ENCODE measurements at regions not wholly inside any gene's neighbourhood (a gene's known extent, or its start where the extent isn't known, plus 50 kb on each side); places are given as distances from the start of the nearest gene placed in this dataset.
"Not testable (repeated sequence)": the region's sequence is repeated elsewhere in the genome, so short reads cannot be mapped to it uniquely, and the experiment has no call there.

DNA sequence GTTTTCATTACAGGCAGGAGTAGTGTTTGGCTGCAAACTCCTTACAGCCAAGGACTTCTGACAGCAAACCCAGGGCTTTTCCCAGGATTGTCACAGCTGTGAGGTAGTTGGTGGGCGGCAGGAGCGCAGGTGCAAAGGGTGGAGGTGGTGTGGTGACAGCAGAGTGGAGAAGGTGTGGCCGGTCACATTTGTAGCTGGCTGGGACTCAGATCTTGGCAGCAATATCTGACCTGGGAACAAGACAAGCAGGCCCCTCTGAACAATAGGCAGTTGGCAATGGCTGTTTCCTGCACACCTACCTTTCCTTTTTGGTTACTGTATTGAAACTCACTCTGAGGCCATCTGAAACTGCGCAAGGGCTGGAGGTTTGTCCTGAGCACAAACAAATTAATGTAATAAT, 327.3 kb downstream of the COG6 start:
- no peak for DNase-seq

DNA sequence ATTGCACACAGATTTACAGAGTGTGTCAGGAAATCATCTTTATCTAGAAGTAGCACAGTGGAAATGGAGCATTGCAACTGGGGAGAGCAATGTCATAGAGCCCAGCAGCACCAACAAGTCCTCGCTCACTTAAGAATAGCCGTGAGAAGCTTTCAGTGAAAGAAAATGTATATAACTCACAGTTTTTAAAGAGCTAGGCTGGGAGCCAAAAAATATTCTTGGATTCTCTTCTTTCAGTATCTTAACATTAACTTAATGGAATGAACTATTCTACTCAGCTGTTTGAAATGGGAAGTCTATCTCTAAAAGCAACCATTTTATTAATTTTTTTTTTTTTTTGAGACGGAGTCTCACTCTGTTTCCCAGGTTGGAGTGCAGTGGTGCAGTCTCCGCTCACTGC, 329.6 kb downstream of the COG6 start:
- no peak for DNase-seq

DNA sequence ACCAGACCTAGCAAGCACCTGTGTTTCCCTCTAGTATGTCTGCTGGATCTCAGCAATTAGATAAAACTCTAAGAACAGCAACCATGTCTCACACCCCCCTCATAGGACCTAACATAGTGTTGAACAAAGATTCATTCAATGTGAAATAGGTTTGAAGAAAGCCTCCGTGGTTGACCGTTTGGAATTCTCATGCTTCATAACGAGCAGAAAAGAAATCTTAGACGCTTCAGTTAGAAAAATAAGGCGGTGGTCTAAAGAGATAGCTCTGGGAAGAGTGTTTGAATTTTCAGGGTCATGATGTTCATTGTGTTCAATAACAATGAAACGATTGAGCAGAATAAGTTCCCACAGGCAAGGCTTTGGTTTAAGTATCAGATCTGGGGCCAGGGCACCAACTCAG, 332.9 kb downstream of the COG6 start:
- DNase-seq: no peak

DNA sequence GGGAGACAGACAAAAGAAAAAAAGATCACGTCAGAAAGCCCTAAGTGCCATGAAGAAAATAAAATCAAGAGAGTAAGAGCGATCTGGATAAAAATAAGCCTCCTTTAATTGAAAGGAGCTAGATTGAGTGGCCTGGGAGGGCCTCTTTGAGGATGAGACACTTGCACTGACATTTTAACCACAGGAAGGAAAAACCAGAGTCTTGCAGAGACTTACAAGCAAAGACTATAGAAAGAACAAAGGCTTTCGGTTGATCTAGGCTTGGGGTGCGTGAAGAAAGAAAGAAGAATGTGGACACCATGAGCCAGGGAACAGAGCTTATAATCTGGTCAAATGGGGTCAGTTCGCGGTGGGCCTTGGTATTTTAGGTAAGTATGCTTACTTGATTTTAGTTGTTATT, 342.7 kb downstream of the COG6 start:
- no peak for DNase-seq

DNA sequence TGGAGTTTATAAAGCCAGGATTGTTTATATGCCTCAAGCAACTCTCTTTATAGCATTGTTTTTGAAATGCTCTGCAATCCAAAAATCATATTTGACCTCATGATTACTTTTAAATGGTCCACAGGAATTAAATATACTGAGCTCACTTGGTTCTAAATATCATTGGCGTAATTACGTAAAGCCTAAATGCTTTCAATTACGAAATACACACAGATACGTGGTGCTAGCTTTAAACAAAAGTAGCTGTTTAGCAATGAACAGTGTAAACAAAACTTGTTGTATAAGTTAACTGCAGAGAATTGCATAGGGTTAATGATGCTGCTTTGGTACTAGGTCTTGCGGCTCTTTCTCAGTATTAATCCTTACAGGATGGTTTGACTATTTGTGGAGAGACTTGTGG, 346.6 kb downstream of the COG6 start:
- DNase-seq: no peak

DNA sequence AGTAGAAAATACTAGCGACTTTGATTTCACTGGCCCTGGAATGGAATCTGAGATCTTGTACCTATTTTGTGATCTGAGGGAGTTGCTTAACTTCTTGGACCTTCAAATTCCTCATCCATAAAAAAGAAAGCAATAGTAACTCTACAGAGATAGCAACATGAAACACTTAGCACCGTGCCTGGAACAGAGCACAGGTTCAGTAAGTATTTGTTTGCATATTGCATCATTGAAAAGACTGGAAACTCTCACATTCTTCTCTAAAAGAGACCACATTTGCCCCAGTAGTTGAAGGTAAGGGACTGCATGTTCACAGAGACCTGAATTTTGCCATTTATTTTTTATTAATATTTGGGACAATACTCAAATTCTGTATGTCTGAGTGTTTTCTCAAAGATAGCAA, 358.1 kb downstream of the COG6 start:
- DNase-seq: no peak

DNA sequence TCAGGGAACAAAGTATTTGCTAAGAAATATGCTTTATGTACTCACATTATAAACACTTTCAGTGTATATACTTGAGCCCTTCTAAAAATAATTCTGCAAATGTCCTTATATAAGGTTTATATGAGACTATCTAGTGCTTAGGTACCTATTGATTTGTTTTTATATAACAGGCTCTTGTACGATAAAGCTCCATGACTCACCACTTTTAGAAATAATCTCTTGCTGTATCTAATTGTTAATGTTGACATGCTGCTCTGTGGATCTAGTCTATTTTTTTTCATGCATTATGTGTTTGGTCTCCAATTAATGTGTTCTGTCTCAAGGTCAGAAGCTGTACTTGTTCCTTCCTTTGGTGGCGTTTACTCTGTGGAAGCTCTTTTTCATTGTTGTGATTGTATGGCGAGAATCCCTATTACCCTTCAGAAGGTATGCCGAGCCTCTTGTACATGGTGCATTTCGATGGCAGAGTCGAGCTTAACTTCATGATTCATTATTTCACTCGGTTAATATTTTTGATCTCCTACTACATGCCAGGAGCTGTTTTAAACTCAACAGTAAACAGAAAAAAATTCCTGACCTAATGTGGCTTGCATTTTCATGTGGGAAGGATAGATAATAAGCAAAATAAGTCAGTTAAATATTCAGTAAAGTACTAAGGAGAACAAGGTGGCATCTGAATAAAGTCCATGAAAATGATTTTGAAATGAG, 361.6 kb downstream of the COG6 start:
- DNase-seq: no peak

DNA sequence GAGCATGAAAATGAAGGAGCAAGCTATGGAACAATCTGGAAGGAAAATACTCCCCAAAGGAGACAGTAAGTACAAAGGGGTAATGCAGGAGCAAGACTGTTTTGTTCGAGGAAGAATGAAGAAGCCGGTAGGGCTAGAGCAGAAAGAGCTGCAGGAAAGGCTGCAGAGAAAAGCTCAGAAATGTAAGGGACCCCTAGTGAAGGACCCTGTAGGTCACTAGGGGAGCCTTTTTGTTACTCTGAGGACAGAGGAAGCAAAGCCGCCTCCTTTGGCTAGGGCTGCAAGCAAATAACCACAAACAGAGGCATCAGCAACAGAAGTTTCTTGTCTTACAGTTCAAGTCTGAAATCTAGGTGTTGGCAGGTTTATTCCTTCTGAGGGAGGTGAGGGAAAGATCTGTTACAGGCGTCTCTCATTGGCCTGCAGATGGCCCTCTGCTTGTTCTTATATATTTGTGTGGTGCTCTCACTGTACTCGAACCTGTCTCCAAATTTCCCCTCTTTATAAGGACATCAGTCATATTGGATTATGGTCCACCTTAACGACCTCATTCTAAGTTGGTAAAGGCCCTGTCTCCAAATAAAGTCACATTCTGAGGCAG, 362.3 kb downstream of the COG6 start:
- DNase-seq: no peak

DNA sequence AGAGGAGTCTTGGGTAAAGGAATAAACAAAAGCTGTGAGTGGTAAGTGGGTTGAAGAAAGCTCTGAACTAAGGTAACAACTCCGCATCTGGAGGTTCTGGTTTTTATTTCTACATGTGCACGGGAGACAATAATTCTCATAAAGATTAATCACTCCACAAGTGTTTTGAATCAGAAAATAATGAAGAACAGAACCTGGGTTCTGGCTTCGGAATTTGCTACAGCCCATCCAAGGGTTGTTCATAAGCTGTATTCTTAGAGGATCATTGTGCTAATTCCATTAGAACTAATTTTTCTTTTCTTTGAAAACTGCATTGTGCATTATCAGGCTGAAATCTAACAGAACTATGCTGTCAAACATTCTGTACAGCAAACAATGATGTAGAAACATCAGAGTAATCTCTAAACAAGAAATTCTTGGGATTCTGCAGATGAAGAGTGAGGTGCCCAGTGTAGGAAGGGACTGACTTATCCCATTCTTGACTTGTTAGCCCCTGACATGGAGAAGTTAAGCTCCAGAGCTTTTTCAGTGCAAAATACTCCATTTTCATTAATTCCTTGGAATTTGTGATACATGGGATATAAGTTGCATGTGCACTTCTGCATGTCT, 368.2 kb downstream of the COG6 start:
- no peak for DNase-seq

DNA sequence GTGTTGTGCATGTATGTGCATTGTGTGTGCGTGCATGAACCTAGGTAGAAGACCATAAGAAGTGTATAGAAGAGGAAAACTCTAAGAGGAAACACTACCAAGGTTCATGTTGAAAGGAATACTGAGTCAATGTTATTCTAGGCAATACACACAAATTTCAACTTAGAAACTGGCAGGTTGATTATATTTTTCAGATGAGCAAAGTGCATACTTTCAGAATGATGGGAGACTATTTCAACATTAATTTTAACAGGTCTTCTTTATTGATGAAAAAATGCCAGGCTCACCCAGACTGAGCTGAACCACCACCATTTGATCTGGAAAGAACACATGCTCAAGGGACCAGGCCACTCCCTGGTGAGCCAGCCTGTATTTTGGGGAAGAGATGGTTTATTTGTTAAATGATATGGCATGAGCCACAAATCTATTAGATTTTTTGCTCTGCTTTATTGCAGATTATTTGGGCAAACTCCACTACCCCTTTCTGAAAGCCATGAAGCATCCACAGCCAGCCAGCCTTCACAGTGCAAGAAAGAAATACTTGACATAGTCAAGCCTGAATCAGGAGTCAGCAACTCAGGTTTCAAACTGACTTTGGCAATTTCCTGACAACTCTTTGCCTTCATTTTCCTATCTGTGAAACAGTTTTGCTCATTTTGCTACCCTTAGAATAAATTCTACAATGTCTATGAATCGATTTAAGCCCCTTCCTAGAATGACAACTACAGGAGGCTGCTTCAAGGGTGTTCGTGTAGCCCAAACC, 368.9 kb downstream of the COG6 start:
- DNase-seq: no peak

DNA sequence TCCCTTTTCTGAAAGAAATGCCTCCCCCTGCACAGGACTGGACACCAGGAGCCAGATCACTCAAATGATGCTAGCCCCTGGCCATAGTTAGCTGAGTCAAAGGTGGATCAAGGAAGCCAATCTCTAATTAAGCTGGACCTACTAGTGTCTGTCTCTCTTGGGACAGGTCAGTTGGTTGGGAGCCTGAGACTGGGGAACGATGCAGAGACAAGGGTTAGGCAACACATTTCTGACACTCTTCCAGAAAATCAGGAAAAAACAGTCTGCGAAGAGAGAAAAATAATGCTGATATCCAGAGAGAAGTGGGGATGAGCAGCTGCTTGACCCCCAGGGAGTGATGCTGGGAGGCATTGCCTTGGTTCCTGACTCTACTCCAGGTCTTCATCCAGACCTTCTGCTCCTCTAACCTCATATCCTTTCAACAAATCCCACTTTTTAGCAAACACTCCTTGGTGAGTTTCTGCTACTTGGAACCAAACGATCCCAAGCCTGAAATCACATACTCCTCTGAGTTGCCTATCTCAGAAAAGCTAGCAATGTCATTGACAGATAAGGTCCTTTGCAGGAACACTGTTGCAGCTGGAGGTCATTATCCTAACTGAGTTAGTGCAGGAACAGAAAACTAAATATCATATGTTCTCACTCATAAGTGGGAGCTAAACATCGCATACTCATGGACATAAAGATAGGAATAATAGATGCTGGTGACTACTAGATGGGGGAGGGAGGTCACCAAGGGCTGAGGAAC, 369.7 kb downstream of the COG6 start:
- no peak for DNase-seq

DNA sequence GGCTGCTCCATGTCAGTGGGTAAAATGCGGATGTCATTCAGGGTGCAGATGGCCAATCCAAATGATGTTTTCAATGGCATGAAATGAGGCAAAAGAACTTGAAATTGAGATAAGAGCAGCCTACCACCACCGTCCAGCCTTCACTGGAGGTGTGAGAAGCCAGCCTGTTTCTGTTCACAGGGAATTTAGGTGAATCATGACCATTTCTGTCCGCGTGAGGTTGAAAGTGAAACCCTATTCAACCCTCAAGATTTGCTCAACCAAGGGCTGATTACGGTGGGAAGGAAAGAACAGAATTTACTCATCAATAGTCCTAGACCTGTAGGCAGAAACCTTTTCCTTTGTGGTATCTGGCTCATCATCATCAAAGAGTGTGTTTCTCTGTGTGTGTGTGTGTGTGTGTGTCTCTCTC, 370.7 kb downstream of the COG6 start:
- DNase-seq: no peak

DNA sequence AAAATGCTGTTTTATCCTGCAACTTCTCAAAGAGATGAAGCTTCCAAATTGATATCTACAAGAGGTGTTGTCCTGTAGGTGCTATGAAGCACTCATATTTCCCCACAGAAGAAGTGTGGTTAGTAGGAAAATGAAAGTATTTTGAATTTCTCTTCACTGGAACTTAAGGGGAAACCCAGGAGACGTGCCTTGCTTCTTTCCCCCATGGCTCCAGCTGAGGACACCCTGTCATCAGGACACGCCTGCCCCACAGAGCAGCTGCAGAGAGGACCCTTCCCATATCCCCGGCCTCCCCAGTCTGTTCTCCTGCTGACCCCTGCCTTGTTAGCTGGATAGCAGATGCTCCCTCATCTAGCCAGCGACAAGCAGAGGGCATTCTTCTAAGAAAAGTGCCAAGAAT, 371.3 kb downstream of the COG6 start:
- no peak for DNase-seq

DNA sequence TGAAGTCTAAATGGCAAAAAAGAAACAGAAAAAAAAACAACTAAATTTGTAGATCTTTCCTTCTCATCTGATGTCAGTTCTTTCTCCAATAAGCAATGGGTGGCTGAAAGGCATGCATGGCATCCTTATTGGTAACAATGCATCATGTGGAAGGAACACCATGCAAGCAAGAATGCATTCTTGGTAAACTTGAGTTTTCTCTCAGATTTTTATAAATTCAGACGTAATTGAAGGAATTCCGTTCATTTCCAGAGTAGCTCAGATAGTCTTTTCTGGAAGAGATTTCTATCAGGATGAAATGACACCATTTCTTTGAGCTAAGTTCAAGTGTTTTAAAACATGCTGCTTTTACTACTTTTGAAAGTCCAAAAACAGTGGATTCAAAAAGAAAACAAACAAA, 373.0 kb downstream of the COG6 start:
- DNase-seq: no peak

DNA sequence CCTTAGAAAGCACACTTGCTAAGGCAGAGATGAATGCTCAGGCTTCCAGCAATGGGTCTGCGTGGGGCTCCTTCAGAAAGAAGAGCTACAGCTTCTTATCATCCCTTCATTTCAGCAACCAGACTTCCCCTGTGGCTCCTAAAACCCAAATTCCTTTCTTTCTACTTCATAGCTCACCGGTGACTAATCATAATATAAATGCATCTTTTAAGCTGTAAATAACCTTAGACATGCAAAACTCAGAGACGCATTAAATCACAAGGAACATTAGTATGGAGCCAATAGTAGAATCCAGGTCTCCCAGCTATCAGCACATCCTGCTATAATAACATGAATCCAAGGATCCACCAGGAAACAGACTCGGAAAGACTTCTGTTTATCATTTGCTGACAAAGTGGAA, 375.6 kb downstream of the COG6 start:
- DNase-seq: no peak

DNA sequence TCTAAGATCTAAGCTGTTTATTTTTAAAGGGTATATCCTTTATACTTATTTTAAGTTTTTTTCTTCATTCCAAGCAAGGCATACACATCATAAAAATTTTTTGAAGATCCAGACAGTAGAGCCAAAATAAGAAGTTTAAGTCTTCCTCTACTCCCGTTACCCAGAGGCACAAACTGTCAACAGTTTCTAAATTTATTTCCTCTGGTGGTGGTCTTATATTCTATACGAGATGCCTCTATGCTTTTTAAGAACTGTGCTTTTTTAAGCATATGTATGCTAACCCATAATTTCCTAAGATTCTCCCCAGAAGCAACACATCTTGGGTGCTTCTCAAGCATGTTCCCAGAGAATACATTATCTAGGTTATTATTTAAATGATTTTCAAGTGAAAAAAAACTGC, 383.6 kb downstream of the COG6 start:
- DNase-seq: no peak

DNA sequence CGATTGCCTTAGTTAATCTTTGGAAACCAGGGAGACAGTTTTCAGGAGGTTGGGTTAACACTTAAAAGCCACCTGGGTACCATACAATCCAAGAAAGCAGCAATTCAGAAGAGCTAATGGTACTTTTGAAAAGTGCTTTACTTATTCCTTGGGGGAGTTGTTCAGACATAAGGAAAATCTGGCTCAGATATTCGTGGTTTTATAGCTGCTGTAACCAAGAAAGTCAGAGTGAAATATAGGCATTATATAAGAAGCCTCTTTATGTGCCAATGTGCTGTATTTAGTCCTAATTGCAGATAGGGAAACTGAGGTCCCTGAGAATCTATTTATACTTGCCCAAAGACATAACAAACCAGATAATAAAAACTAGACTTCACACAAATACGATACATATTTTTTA, 387.5 kb downstream of the COG6 start:
- no peak for DNase-seq

DNA sequence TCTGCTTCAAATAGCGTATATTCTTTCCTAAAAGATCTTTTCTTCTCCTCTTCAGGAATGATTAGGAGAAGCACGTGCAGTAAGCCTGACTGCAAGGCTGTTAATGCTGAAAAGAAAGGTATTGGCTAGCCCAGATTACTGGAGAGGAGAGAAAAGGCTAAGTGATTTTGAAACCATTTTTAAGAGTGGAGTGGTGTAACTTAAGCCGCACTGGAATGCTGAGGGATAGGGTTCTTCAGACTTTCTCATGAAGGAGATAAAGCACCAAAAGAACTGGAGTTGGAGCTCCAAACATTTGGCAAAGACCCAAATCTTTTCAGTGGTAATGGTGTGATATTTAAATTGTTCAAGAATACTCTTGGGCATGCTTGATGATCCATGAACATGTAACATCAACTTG, 388.3 kb downstream of the COG6 start:
- no peak for DNase-seq

DNA sequence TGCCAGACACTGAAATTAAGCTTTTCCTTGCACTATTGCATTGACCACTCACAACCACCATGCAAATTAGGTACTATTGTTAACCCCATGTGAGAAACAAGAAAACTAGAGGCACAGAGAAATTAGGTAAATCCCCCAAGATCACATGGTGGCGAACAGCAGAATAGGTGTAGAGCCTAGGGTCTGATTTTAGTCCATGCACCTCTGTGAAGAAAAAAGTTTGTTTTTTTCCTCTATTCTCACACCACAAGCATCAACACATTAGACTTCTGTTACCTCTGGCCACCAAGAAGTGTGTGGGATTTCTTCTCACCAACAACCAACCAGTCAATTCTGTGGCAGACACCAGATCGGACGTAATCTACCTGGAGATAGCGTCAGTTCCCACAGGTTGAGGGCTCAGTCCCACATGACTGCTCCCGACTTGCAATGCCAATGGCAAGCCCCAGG, 391.9 kb downstream of the COG6 start:
- no peak for DNase-seq

DNA sequence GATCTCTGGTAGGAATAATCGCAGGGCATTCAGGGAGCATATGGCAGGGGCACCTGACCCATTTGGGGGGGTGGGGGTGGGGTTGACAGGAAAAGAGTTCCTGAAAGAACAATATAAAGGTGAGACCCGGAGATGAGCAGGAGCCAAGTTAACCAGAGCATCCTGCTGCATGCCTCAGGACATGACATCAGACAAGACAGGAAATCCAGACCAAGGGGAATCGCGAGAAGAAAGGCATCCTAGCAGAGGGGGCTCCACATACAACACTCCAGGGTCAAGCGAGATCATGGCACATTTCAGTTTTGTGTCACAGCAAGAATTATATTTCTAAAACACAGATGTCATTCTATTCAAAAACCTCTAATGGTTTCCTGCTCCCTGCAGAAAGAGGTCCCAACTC, 393.1 kb downstream of the COG6 start:
- DNase-seq: no peak

DNA sequence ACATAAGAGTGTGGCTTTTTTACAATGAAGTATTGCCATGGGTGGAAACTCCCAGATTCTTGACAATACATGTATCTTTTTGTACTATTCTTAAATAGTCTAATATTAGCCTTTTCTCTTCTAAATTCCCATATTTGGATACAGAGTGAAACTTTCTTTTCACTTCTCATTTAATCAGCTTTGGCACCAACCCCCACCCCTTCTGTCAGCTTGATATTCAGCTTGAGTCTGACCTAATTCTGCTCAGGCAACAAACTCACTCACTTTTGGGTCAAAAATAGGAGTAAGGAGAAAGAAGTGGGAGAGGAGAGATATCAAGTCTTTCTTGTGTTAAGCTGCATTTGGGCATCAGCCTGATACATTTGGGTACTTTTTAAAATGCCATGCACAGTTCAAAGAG, 397.5 kb downstream of the COG6 start:
- no peak for DNase-seq

DNA sequence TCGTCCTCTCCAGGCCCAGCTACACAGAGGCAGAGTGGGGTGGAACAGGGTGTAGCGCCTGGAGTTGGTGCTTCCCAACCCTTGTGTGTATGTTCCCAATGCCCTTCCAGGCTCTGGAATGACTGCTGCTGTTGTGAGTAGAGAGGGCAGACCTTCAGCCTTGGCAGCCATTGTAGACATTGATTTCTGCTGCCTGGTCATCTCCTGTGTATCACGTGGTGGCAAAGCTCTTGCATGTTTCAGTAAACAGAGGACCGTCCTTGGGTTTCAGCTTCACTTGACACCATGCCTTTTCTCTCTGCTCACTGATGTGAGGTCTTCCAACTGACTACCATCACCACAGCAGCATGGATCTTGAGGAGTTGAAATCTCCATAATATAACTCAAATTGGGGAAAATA, 397.9 kb downstream of the COG6 start:
- no peak for DNase-seq

DNA sequence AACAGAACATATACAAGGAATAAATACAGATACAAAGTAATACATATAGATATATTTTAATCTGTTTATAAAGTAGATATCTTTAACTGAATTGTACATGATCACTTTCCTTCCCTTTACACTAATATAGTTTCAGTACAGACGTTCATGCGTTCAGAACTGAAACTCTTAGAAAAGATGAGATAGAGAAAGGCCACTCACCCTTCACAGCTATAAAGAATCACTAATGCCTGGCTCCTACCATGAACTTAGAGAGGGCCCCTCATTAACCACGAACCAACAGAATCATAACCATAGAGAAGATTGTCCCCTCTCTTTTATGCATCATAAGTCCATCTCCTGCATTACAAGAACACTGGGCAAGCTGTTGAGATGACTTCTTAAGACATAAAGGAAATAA, 399.0 kb downstream of the COG6 start:
- not testable (repeated sequence) for DNase-seq

Data from DMS 273 treated with DMSO at 0.1 percent for 48 hours (cell line).